ENCODE measurements at regions not wholly inside any gene's neighbourhood (a gene's known extent, or its start where the extent isn't known, plus 50 kb on each side); places are given as distances from the start of the nearest gene placed in this dataset.

- TF ChIP-seq, protein P1, sequence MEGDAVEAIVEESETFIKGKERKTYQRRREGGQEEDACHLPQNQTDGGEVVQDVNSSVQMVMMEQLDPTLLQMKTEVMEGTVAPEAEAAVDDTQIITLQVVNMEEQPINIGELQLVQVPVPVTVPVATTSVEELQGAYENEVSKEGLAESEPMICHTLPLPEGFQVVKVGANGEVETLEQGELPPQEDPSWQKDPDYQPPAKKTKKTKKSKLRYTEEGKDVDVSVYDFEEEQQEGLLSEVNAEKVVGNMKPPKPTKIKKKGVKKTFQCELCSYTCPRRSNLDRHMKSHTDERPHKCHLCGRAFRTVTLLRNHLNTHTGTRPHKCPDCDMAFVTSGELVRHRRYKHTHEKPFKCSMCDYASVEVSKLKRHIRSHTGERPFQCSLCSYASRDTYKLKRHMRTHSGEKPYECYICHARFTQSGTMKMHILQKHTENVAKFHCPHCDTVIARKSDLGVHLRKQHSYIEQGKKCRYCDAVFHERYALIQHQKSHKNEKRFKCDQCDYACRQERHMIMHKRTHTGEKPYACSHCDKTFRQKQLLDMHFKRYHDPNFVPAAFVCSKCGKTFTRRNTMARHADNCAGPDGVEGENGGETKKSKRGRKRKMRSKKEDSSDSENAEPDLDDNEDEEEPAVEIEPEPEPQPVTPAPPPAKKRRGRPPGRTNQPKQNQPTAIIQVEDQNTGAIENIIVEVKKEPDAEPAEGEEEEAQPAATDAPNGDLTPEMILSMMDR (conservative IDR thresholded peaks at IDR 0.05) = no peak
- no peak for TF ChIP-seq ZFX (IDR thresholded peaks at IDR 0.05)
Measured at GRCh38 chr11:59010708-59011107, 71.4 kb downstream of the GLYATL1 start.
